ENCODE measurements at regions not wholly inside any gene's neighbourhood (a gene's known extent, or its start where the extent isn't known, plus 50 kb on each side); places are given as distances from the start of the nearest gene placed in this dataset.

DNA sequence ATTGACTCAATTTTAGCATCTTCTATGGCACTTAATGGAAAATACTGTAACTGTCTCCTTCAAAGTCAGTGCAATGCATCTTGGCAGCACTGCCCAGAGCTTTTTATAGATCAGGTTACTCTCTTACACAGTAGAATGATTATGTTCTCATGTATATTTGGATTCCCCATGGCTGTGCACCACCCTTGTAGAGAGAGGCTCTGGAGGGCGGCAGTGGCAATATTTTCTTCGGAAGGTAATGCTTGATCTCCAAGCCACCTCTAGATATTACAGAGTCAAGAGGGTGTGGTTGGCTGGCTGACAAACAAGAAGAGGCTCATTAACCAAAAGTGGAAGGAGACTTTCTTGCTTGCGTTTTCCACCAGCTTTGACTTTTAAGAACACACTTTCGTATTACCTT is 72.8 kb upstream of the ARSJ start:
- WGBS, 2 donors: 88 to 89% methylated on average over 4 of the region's 4 CpGs
- TF ChIP-seq, protein P1, sequence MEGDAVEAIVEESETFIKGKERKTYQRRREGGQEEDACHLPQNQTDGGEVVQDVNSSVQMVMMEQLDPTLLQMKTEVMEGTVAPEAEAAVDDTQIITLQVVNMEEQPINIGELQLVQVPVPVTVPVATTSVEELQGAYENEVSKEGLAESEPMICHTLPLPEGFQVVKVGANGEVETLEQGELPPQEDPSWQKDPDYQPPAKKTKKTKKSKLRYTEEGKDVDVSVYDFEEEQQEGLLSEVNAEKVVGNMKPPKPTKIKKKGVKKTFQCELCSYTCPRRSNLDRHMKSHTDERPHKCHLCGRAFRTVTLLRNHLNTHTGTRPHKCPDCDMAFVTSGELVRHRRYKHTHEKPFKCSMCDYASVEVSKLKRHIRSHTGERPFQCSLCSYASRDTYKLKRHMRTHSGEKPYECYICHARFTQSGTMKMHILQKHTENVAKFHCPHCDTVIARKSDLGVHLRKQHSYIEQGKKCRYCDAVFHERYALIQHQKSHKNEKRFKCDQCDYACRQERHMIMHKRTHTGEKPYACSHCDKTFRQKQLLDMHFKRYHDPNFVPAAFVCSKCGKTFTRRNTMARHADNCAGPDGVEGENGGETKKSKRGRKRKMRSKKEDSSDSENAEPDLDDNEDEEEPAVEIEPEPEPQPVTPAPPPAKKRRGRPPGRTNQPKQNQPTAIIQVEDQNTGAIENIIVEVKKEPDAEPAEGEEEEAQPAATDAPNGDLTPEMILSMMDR (IDR thresholded peaks at IDR 0.05): no peak
- no peak for TF ChIP-seq POLR2A (IDR thresholded peaks at IDR 0.05)
- no peak for TF ChIP-seq EP300 (IDR thresholded peaks at IDR 0.05)
- no peaks in the 10 kb centered on the region for H3K4me1 ChIP-seq
- H3K9me3 ChIP-seq: peaks cover 0 to 11% (median 3%) of the 10 kb centered on the region in 4 donors
- no peak for DNase-seq (ENCODE audit: low spot score in 2 of 2)
- H3K4me3 ChIP-seq: no peak overlapping the region
- no peaks in the 10 kb centered on the region for H3K27me3 ChIP-seq
- H3K27ac ChIP-seq: no peak overlapping the region
- H3K36me3 ChIP-seq: no peaks in the 10 kb centered on the region

GRCh38 chr4:114056599-114056998 is 77.2 kb upstream of the ARSJ start:
- H3K27ac ChIP-seq: no peak overlapping the region
- H3K4me3 ChIP-seq: no peak overlapping the region
- no peaks in the 10 kb centered on the region for H3K27me3 ChIP-seq
- no peaks in the 10 kb centered on the region for H3K36me3 ChIP-seq
- TF ChIP-seq POLR2A (IDR thresholded peaks at IDR 0.05) (no peak), EP300 (IDR thresholded peaks at IDR 0.05) (no peak)
- TF ChIP-seq, protein P1 (IDR thresholded peaks at IDR 0.05): no peak
- H3K4me1 ChIP-seq: no peaks in the 10 kb centered on the region
- 79 to 81% methylated on average over 5 of the region's 5 CpGs for WGBS, 2 donors
- H3K9me3 ChIP-seq: peaks cover 0 to 23% (median 3%) of the 10 kb centered on the region in 4 donors
- DNase-seq (ENCODE audit: low spot score in 2 of 2): no peak

- no peak overlapping the region for H3K4me3 ChIP-seq
- H3K27me3 ChIP-seq: no peaks in the 10 kb centered on the region
- no peaks in the 10 kb centered on the region for H3K4me1 ChIP-seq
- H3K36me3 ChIP-seq: no peaks in the 10 kb centered on the region
- 80 to 86% methylated on average over 2 of the region's 2 CpGs for WGBS, 2 donors
- no peak for TF ChIP-seq EP300 (IDR thresholded peaks at IDR 0.05)
- TF ChIP-seq, protein P1 (IDR thresholded peaks at IDR 0.05): no peak
- no peak for TF ChIP-seq POLR2A (IDR thresholded peaks at IDR 0.05)
- peaks cover 0 to 23% (median 3%) of the 10 kb centered on the region in 4 donors for H3K9me3 ChIP-seq
- no peak for DNase-seq (ENCODE audit: low spot score in 2 of 2)
- H3K27ac ChIP-seq: no peak overlapping the region
Measured at GRCh38 chr4:114057746-114058145, 78.3 kb upstream of the ARSJ start.

DNA sequence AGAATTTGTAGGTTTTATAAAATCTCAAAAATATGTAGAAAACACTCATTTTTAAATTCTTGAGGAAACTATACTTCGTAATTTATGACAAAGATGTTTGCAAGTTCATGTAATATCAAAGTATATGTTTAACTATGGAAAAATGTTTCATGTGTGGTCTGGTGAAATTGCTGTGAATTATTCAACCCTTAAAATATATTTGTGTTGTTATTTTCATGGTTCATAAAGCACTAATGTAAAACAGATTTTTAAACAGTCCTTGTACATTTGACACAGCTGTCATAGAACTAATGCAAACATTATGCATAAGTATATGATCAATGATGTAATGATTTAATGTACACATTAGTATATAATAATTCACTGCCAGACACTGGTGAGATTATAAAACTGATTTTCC is 83.1 kb upstream of the ARSJ start:
- TF ChIP-seq POLR2A (IDR thresholded peaks at IDR 0.05) (no peak), EP300 (IDR thresholded peaks at IDR 0.05) (no peak)
- TF ChIP-seq, protein P1 (IDR thresholded peaks at IDR 0.05): no peak

DNA sequence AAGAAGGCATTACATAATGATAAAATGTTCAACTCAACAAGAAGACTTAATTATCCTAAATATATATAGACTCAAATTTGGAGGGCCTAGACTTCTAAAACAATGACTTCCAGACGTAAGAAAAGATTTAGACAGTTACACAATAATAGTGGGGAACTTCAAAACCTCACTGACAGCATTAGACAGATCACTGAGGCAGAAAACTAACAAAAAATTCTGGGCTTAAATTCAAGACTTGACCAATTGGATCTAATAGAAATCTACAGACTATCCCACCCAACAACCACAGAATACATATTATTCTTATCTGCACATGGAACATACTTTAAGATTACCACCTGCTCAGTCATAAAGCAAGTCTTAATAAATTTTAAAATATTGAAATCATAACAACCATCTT is 93.3 kb upstream of the ARSJ start:
- H3K27me3 ChIP-seq: no peaks in the 10 kb centered on the region
- 77 to 79% methylated on average over 1 of the region's 1 CpG for WGBS, 2 donors
- H3K27ac ChIP-seq: no peak overlapping the region
- no peak overlapping the region for H3K4me3 ChIP-seq
- no peaks in the 10 kb centered on the region for H3K36me3 ChIP-seq
- TF ChIP-seq, protein P1 (IDR thresholded peaks at IDR 0.05): no peak
- TF ChIP-seq POLR2A (IDR thresholded peaks at IDR 0.05) (no peak), EP300 (IDR thresholded peaks at IDR 0.05) (no peak)
- H3K4me1 ChIP-seq: no peaks in the 10 kb centered on the region
- DNase-seq (ENCODE audit: low spot score in 2 of 2): no peak
- H3K9me3 ChIP-seq: peaks cover 0 to 5% (median 0%) of the 10 kb centered on the region in 4 donors

More for the DNA sequence above, 83.1 kb upstream of the ARSJ start:
- 83 to 95% methylated on average over 1 of the region's 1 CpG for WGBS, 2 donors
- Histone ChIP-seq H3K27ac (no peak overlapping the region), H3K9me3 (peaks cover 0 to 9% (median 0%) of the 10 kb centered on the region in 4 donors), H3K4me3 (no peak overlapping the region), H3K27me3 (no peaks in the 10 kb centered on the region), H3K4me1 (no peaks in the 10 kb centered on the region), H3K36me3 (no peaks in the 10 kb centered on the region)
- no peak for DNase-seq (ENCODE audit: low spot score in 2 of 2)
